ENCODE measurements at regions not wholly inside any gene's neighbourhood (a gene's known extent, or its start where the extent isn't known, plus 50 kb on each side); places are given as distances from the start of the nearest gene placed in this dataset.

DNA sequence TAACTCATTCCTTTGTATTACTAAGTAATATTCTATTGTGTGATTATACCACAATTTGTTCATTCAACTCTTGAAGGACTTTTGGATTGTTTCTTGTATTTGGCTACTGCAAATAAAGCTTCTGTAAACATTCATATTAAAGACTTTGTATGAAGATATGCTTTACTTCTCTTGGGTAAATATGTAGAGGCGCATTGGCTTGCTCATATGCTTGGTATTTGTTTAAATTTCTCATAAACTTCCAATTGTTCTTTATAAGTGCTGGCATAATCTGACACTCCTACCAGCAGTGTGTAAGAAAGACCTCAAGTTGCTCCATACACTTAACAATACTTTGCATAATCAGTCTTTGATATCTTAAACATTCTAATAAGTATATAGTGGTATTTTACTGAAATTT, 792.8 kb upstream of the LRRTM1 start:
- H3K9me2 ChIP-seq (replicated peaks; ENCODE audit: low read depth, low read length): no peaks in the 10 kb centered on the region
- H3K9me3 ChIP-seq (ENCODE audit: insufficient read depth, low read depth, low read length): no peaks in the 10 kb centered on the region
- H2AFZ ChIP-seq (ENCODE audit: low read length): no peak overlapping the region
- H3K27me3 ChIP-seq (ENCODE audit: insufficient read depth, low read length, poor library complexity, severe bottlenecking): no peaks in the 10 kb centered on the region
- no peaks in the 10 kb centered on the region for H3F3A ChIP-seq (ENCODE audit: low read depth)
- H3K36me3 ChIP-seq (ENCODE audit: insufficient read depth, low read length): no peaks in the 10 kb centered on the region
- H3K4me3 ChIP-seq (ENCODE audit: low read length, poor library complexity, severe bottlenecking): no peak overlapping the region
- TF ChIP-seq EZH2phosphoT487 (IDR thresholded peaks at IDR 0.05; ENCODE audit: borderline replicate concordance): no peak
- TF ChIP-seq, protein P1, sequence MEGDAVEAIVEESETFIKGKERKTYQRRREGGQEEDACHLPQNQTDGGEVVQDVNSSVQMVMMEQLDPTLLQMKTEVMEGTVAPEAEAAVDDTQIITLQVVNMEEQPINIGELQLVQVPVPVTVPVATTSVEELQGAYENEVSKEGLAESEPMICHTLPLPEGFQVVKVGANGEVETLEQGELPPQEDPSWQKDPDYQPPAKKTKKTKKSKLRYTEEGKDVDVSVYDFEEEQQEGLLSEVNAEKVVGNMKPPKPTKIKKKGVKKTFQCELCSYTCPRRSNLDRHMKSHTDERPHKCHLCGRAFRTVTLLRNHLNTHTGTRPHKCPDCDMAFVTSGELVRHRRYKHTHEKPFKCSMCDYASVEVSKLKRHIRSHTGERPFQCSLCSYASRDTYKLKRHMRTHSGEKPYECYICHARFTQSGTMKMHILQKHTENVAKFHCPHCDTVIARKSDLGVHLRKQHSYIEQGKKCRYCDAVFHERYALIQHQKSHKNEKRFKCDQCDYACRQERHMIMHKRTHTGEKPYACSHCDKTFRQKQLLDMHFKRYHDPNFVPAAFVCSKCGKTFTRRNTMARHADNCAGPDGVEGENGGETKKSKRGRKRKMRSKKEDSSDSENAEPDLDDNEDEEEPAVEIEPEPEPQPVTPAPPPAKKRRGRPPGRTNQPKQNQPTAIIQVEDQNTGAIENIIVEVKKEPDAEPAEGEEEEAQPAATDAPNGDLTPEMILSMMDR (conservative IDR thresholded peaks at IDR 0.05; ENCODE audit: low read length): no peak
- H3K4me1 ChIP-seq (ENCODE audit: insufficient read depth, low read length, poor library complexity, severe bottlenecking): no peaks in the 10 kb centered on the region
- H3K4me2 ChIP-seq (ENCODE audit: low read depth, low read length, poor library complexity, severe bottlenecking): no peak overlapping the region
- H3K79me2 ChIP-seq (ENCODE audit: insufficient read depth, low read length): no peaks in the 10 kb centered on the region
- H4K20me1 ChIP-seq (ENCODE audit: insufficient read depth, low read length, poor library complexity, severe bottlenecking): no peaks in the 10 kb centered on the region
- no peak overlapping the region for H3K9ac ChIP-seq (ENCODE audit: low read depth, low read length, poor library complexity, severe bottlenecking)

DNA sequence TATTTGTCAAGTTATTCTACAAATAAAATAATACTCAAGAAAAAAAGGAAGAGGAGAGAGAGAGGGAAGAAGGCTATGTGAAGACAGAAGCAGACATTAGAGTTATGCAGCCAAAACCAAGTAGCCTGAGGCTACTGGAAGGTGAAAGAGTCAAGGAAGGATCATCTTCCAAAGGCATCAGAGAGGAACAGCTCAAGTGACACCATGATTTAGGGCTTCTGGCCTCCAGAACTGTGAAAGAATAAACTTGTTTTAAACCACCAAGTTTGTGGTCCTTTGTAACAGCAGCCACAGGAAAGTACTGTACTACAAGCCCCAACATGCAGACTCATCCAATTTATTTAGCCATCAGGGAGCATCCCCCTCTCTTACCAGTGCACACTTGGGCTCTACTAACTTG, 788.5 kb upstream of the LRRTM1 start:
- no peaks in the 10 kb centered on the region for H4K20me1 ChIP-seq (ENCODE audit: insufficient read depth, low read length, poor library complexity, severe bottlenecking)

DNA sequence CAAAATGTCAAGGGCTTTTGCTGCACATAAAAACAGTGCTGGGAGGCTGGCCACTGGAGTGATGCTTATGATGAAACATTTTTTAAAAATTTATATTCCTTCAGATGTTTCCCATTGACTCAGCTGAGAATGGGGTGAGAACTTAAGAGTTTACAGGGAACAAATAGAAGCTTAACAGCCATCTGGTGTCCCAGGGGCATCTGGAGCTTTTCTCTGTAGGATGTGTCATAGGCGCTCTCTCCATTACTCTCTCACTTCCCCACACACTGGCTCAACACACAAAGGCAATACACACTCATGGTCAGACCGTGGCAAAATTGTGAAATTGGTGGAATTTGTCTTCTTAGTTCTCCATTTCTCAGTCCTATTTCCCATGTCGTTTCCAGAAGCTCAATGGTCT, 783.1 kb upstream of the LRRTM1 start:
- no peaks in the 10 kb centered on the region for H3K9me2 ChIP-seq (replicated peaks; ENCODE audit: low read depth, low read length)

More for the DNA sequence above, 788.5 kb upstream of the LRRTM1 start:
- Histone ChIP-seq H3K4me2 (ENCODE audit: low read depth, low read length, poor library complexity, severe bottlenecking) (no peak overlapping the region), H3K27me3 (ENCODE audit: insufficient read depth, low read length, poor library complexity, severe bottlenecking) (no peaks in the 10 kb centered on the region), H3K4me1 (ENCODE audit: insufficient read depth, low read length, poor library complexity, severe bottlenecking) (no peaks in the 10 kb centered on the region), H3K9ac (ENCODE audit: low read depth, low read length, poor library complexity, severe bottlenecking) (no peak overlapping the region), H3K9me2 (replicated peaks; ENCODE audit: low read depth, low read length) (no peaks in the 10 kb centered on the region), H2AFZ (ENCODE audit: low read length) (no peak overlapping the region), H3F3A (ENCODE audit: low read depth) (no peaks in the 10 kb centered on the region), H3K36me3 (ENCODE audit: insufficient read depth, low read length) (no peaks in the 10 kb centered on the region), H3K4me3 (ENCODE audit: low read length, poor library complexity, severe bottlenecking) (no peak overlapping the region), H3K79me2 (ENCODE audit: insufficient read depth, low read length) (no peaks in the 10 kb centered on the region), H3K9me3 (ENCODE audit: insufficient read depth, low read depth, low read length) (no peaks in the 10 kb centered on the region)
- TF ChIP-seq EZH2phosphoT487 (IDR thresholded peaks at IDR 0.05; ENCODE audit: borderline replicate concordance): no peak
- TF ChIP-seq, protein P1 (conservative IDR thresholded peaks at IDR 0.05; ENCODE audit: low read length): no peak

More for the DNA sequence above, 783.1 kb upstream of the LRRTM1 start:
- H3K4me1 ChIP-seq (ENCODE audit: insufficient read depth, low read length, poor library complexity, severe bottlenecking): no peaks in the 10 kb centered on the region
- no peak overlapping the region for H3K4me3 ChIP-seq (ENCODE audit: low read length, poor library complexity, severe bottlenecking)
- no peaks in the 10 kb centered on the region for H4K20me1 ChIP-seq (ENCODE audit: insufficient read depth, low read length, poor library complexity, severe bottlenecking)
- no peaks in the 10 kb centered on the region for H3K36me3 ChIP-seq (ENCODE audit: insufficient read depth, low read length)
- H3K9ac ChIP-seq (ENCODE audit: low read depth, low read length, poor library complexity, severe bottlenecking): no peak overlapping the region
- no peak overlapping the region for H2AFZ ChIP-seq (ENCODE audit: low read length)
- H3K27me3 ChIP-seq (ENCODE audit: insufficient read depth, low read length, poor library complexity, severe bottlenecking): no peaks in the 10 kb centered on the region
- no peak for TF ChIP-seq EZH2phosphoT487 (IDR thresholded peaks at IDR 0.05; ENCODE audit: borderline replicate concordance)
- TF ChIP-seq, protein P1 (conservative IDR thresholded peaks at IDR 0.05; ENCODE audit: low read length): no peak
- H3K4me2 ChIP-seq (ENCODE audit: low read depth, low read length, poor library complexity, severe bottlenecking): no peak overlapping the region
- H3K9me3 ChIP-seq (ENCODE audit: insufficient read depth, low read depth, low read length): no peaks in the 10 kb centered on the region
- no peaks in the 10 kb centered on the region for H3K79me2 ChIP-seq (ENCODE audit: insufficient read depth, low read length)
- no peaks in the 10 kb centered on the region for H3F3A ChIP-seq (ENCODE audit: low read depth)

All from Loucy (cell line).